ENCODE measurements at regions not wholly inside any gene's neighbourhood (a gene's known extent, or its start where the extent isn't known, plus 50 kb on each side); places are given as distances from the start of the nearest gene placed in this dataset.

DNA sequence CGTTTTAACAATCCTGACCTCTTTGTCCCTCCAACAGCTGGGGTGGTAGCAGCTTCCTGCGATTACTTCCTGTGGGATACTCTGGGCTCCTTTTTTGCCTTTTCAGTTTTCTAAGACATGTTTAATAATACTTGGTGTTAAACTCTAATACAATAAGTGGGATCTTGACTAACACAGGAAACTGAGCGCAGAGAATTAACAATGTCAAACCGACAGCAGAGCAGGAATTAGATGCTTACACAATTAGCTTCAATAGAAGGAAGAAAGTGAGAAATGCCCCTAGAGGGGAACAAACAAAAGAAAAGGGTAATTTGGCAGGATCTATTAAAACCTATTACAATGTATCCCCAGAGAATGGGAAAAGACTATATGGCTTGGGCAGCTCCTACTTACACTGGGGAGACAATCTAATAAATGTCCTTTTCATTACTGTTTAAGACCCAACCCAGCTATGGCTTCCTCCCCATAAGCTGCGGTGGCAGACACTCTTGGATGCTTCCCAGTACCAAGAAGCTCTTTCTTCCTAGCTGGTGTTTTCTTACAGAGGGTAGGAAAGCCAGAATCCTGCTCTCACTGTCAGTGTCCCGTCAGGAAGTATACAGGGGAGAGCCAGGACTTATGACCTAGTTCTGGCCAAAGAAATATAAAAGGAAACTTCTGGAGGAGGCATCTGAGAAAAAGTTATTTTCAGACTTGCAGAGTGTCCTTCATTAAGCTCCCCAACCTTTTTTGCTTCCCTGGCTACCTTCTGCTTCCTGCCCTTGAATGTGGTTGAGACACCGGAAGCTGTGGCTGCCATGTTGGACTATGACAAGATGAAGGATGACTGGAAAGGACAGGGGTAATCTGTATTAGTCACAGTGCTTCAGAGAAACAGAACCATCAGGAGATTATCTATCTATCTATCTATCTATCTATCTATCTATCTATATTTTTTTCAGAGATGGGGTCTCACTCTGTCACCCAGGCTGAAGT, 194.1 kb upstream of the KBTBD8 start:
- Histone ChIP-seq H3K4me3 (ENCODE audit: low read length) (no peak overlapping the region), H3K36me3 (ENCODE audit: control insufficient read depth in 2 of 3, insufficient read depth in 3 of 3, low read length in 3 of 3) (no peaks in the 10 kb centered on the region), H3K27me3 (ENCODE audit: control insufficient read depth in 2 of 2, insufficient read depth in 2 of 2, low read length in 2 of 2) (no peaks in the 10 kb centered on the region), H3K27ac (ENCODE audit: low read depth, low read length) (no peak overlapping the region), H3K9me3 (ENCODE audit: control insufficient read depth in 2 of 3, low read length in 3 of 3) (no peaks in the 10 kb centered on the region), H3K4me1 (ENCODE audit: control insufficient read depth in 2 of 2, insufficient read depth in 2 of 2, low read length in 2 of 2) (peaks cover 0 to 4% of the 10 kb centered on the region in 2 donors)
- Mint-ChIP-seq H3K27ac (no peak overlapping the region), H3K27me3 (peaks cover 0 to 24% (median 19%) of the 10 kb centered on the region in 5 donors), H3K4me3 (no peak overlapping the region), H3K9me3 (peaks cover 0 to 4% (median 0%) of the 10 kb centered on the region in 11 donors), H3K36me3 (peaks cover 0 to 5% (median 0%) of the 10 kb centered on the region in 5 donors), H3K4me1 (peaks cover 0 to 14% (median 8%) of the 10 kb centered on the region in 7 donors)
- DNase-seq (no peak), ATAC-seq (no peak)
- intact Hi-C loops (cut with micrococcal nuclease) = no loop called here
- ChIA-PET POLR2A (no interaction called here), CTCF (interaction anchor here (0.6 to 2.3 kb wide), 5 partner anchors 12 to 590 kb away, joined by 3 to 6 read pairs (median 3); no protein-coding TSS in a partner anchor)

DNA sequence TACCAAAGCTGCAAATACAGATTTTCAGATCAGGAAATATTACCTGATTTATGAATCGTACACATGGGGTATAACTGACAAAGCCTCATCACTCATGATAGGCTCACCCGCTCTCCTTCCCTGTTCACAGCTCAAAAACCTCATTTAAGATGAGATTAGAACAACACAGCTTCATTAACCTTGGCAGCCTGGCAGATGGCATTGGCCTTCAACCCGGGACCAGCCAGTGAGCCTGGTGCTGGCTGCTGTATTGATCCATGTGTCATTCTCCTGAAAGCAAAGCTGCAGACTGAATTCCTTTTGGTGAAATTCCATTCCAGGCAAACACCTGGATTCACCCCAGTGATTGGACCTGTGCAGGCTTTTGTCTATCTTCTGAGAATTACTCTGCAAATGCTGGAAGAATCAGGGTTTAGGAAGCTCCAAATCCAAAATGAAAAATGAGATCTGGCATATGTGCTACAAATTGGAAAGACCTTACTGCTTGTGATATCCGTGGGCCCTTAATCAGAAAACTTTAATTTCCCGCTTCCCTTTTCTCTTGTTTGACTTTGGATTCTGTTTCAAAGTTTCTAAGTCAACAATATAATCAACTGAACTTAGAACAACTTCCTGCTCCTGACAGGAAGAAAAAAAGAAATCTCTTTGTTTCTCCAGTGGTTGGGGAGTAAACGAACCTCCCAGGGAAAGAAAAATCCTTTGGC, 189.1 kb upstream of the KBTBD8 start:
- Mint-ChIP-seq H3K4me1 (peaks cover 0 to 9% (median 1%) of the 10 kb centered on the region in 7 donors), H3K9me3 (no peaks in the 10 kb centered on the region), H3K36me3 (no peaks in the 10 kb centered on the region), H3K27ac (no peak overlapping the region), H3K4me3 (no peak overlapping the region), H3K27me3 (no peaks in the 10 kb centered on the region)
- intact Hi-C loops (cut with micrococcal nuclease) = no loop called here
- no peaks in the 10 kb centered on the region for H3K9me3 ChIP-seq (ENCODE audit: control insufficient read depth in 2 of 3, low read length in 3 of 3)
- no peak overlapping the region for H3K27ac ChIP-seq (ENCODE audit: low read depth, low read length)
- H3K4me3 ChIP-seq (ENCODE audit: low read length) = no peak overlapping the region
- H3K27me3 ChIP-seq (ENCODE audit: control insufficient read depth in 2 of 2, insufficient read depth in 2 of 2, low read length in 2 of 2) = no peaks in the 10 kb centered on the region
- no peaks in the 10 kb centered on the region for H3K4me1 ChIP-seq (ENCODE audit: control insufficient read depth in 2 of 2, insufficient read depth in 2 of 2, low read length in 2 of 2)
- no peaks in the 10 kb centered on the region for H3K36me3 ChIP-seq (ENCODE audit: control insufficient read depth in 2 of 3, insufficient read depth in 3 of 3, low read length in 3 of 3)
- DNase-seq = no peak
- ChIA-PET CTCF (interaction anchor here (1.1 to 2.0 kb wide), 3 partner anchors 13 to 556 kb away, joined by 3 to 8 read pairs (median 4); no protein-coding TSS in a partner anchor), POLR2A (no interaction called here)
- no peak for ATAC-seq

DNA sequence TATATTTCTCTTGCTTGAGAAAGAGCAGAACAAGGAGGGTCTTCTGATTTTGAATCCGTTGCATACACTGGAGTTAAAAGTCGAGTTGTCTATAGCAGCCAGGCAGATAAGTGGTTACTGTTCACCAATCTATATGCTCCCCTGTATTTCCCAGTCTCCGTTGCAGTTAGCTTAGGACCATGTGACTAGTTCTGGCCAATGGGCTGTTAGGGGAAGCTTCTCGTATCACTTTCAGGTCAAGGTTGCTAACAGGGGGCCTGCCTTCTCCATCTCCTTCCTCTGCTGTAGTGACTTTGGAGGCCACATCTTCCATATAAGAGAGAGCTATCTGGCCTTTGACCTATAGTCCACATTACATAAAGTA, 188.5 kb upstream of the KBTBD8 start:
- no peaks in the 10 kb centered on the region for H3K9me3 Mint-ChIP-seq
- Histone ChIP-seq H3K36me3 (ENCODE audit: control insufficient read depth in 2 of 3, insufficient read depth in 3 of 3, low read length in 3 of 3) (no peaks in the 10 kb centered on the region), H3K4me3 (ENCODE audit: low read length) (no peak overlapping the region), H3K9me3 (ENCODE audit: control insufficient read depth in 2 of 3, low read length in 3 of 3) (no peaks in the 10 kb centered on the region), H3K4me1 (ENCODE audit: control insufficient read depth in 2 of 2, insufficient read depth in 2 of 2, low read length in 2 of 2) (no peaks in the 10 kb centered on the region), H3K27me3 (ENCODE audit: control insufficient read depth in 2 of 2, insufficient read depth in 2 of 2, low read length in 2 of 2) (no peaks in the 10 kb centered on the region), H3K27ac (ENCODE audit: low read depth, low read length) (no peak overlapping the region)
- ChIA-PET CTCF (interaction anchor here (1.5 to 2.0 kb wide), 2 partner anchors 532 to 556 kb away, joined by 4 to 8 read pairs; no protein-coding TSS in a partner anchor), POLR2A (no interaction called here)
- ATAC-seq (no peak), DNase-seq (no peak)
- peaks cover 0 to 8% (median 0%) of the 10 kb centered on the region in 7 donors for H3K4me1 Mint-ChIP-seq
- no peak overlapping the region for H3K4me3 Mint-ChIP-seq
- intact Hi-C loops (cut with micrococcal nuclease) = no loop called here
- no peaks in the 10 kb centered on the region for H3K27me3 Mint-ChIP-seq
- H3K36me3 Mint-ChIP-seq = no peaks in the 10 kb centered on the region
- no peak overlapping the region for H3K27ac Mint-ChIP-seq

DNA sequence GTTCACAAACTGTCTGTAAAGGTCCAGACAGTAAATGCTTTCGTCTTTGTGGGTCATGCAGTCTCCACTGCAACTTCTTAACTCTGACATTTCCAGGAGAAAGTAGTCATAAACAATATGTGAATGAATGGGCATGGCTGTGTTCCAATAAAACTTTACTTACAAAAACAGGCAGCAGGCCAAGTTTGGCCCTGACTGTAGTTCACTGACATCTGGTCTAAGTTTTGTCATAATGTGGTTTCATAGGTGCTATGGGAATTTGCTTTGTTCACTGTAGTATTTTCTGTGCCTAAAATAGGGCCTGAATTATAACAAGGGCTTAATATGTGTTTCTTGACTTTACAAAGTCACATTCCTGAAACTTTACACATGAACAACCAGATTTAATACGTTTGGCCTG, 186.0 kb upstream of the KBTBD8 start:
- no peaks in the 10 kb centered on the region for H3K36me3 Mint-ChIP-seq
- CTCF ChIA-PET = no interaction called here
- no peak for ATAC-seq

DNA sequence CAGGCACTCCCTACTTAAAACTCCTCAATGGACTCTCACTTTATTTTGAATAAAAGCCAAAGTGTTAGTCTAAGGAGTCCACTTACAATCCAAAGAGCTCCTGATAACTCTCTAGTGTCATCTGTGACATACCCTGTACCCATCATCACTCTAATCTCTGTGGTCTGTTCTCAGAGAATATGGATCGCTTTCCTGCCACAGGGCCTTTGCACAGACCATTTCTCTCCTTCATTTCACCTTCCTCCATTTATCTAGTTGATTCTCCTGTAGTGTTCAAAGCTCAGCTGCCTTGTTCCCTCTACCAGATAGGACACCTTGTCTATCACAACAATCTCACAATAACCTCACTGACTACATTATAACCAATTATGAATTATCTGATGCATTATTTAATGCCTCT, 185.4 kb upstream of the KBTBD8 start:
- Mint-ChIP-seq H3K4me3 (no peak overlapping the region), H3K36me3 (no peaks in the 10 kb centered on the region)
- intact Hi-C loops (cut with micrococcal nuclease) = no loop called here

More for the DNA sequence above, 186.0 kb upstream of the KBTBD8 start:
- Histone ChIP-seq H3K4me3 (ENCODE audit: low read length) (no peak overlapping the region), H3K36me3 (ENCODE audit: control insufficient read depth in 2 of 3, insufficient read depth in 3 of 3, low read length in 3 of 3) (no peaks in the 10 kb centered on the region), H3K27ac (ENCODE audit: low read depth, low read length) (no peak overlapping the region), H3K4me1 (ENCODE audit: control insufficient read depth in 2 of 2, insufficient read depth in 2 of 2, low read length in 2 of 2) (no peaks in the 10 kb centered on the region), H3K9me3 (ENCODE audit: control insufficient read depth in 2 of 3, low read length in 3 of 3) (no peaks in the 10 kb centered on the region), H3K27me3 (ENCODE audit: control insufficient read depth in 2 of 2, insufficient read depth in 2 of 2, low read length in 2 of 2) (no peaks in the 10 kb centered on the region)
- H3K9me3 Mint-ChIP-seq = no peaks in the 10 kb centered on the region
- intact Hi-C loops (cut with micrococcal nuclease) = no loop called here
- H3K27me3 Mint-ChIP-seq = peaks cover 0 to 8% (median 0%) of the 10 kb centered on the region in 5 donors
- peaks cover 0 to 8% (median 0%) of the 10 kb centered on the region in 7 donors for H3K4me1 Mint-ChIP-seq
- no peak overlapping the region for H3K4me3 Mint-ChIP-seq
- no peak for DNase-seq
- H3K27ac Mint-ChIP-seq = peak overlapping the region in 1 of 9 donors; percentile 9
- POLR2A ChIA-PET = no interaction called here

DNA sequence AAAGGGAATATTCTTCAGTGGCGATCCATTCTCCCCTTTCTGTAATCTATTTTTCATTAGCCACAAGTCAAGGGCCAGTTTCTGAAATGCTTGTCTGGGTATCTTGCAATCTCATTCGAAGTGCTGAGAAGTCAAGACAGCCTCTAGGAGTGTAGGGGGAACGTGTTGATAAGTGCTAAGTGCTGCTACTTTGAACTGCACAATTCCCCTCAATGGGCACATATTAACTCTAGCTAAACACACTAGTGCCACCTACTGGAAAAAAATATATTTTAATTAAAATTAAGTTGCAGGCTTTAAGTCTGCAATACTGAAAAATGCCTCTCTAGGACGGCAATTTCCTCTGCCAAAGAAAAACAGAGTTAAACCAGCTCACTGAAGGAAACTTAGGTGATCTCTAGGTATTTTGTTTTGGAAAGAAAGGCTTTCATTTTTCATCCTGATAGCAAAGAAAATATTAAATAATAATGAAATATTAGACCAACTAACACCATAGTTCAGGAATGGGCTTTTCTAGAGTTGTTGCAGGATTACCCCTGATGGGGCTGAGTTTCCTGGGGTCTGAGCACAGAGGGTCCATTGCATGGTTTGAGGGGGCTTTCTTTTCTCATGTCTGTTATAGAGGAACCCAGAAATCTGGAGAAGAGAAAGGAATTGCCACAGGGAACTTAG, 181.9 kb upstream of the KBTBD8 start:
- CTCF ChIA-PET = interaction anchor here (0.6 to 6.1 kb wide), 7 partner anchors 13 to 563 kb away, joined by 3 to 86 read pairs (median 6); no protein-coding TSS in a partner anchor
- H3K9me3 ChIP-seq (ENCODE audit: control insufficient read depth in 2 of 3, low read length in 3 of 3) = no peaks in the 10 kb centered on the region
- H3K4me1 ChIP-seq (ENCODE audit: control insufficient read depth in 2 of 2, insufficient read depth in 2 of 2, low read length in 2 of 2) = no peaks in the 10 kb centered on the region
- Mint-ChIP-seq H3K36me3 (no peaks in the 10 kb centered on the region), H3K9me3 (no peaks in the 10 kb centered on the region), H3K4me3 (no peak overlapping the region), H3K27ac (no peak overlapping the region), H3K27me3 (peaks cover 0 to 22% (median 3%) of the 10 kb centered on the region in 5 donors), H3K4me1 (peaks cover 0 to 2% (median 0%) of the 10 kb centered on the region in 7 donors)
- no peak overlapping the region for H3K4me3 ChIP-seq (ENCODE audit: low read length)
- ATAC-seq (peak; percentile 85), DNase-seq (peak in 6 of 9 donors; percentile 39 to 64 (median 62))
- intact Hi-C loops (cut with micrococcal nuclease) = loop anchor here (1.0 to 5.0 kb wide), 5 partner anchors 314 to 562 kb away; partner anchors contain the start of gene LRIG1 (in 1 of the 2)
- POLR2A ChIA-PET = no interaction called here
- no peak overlapping the region for H3K27ac ChIP-seq (ENCODE audit: low read depth, low read length)
- no peaks in the 10 kb centered on the region for H3K27me3 ChIP-seq (ENCODE audit: control insufficient read depth in 2 of 2, insufficient read depth in 2 of 2, low read length in 2 of 2)
- no peaks in the 10 kb centered on the region for H3K36me3 ChIP-seq (ENCODE audit: control insufficient read depth in 2 of 3, insufficient read depth in 3 of 3, low read length in 3 of 3)

More for the DNA sequence above, 185.4 kb upstream of the KBTBD8 start:
- ATAC-seq (no peak), DNase-seq (no peak)
- no peak overlapping the region for H3K4me3 ChIP-seq (ENCODE audit: low read length)
- H3K27ac Mint-ChIP-seq = no peak overlapping the region
- no peaks in the 10 kb centered on the region for H3K36me3 ChIP-seq (ENCODE audit: control insufficient read depth in 2 of 3, insufficient read depth in 3 of 3, low read length in 3 of 3)
- POLR2A ChIA-PET = no interaction called here
- H3K9me3 ChIP-seq (ENCODE audit: control insufficient read depth in 2 of 3, low read length in 3 of 3) = no peaks in the 10 kb centered on the region
- H3K27ac ChIP-seq (ENCODE audit: low read depth, low read length) = no peak overlapping the region
- no peaks in the 10 kb centered on the region for H3K27me3 ChIP-seq (ENCODE audit: control insufficient read depth in 2 of 2, insufficient read depth in 2 of 2, low read length in 2 of 2)
- no peaks in the 10 kb centered on the region for H3K9me3 Mint-ChIP-seq
- H3K4me1 Mint-ChIP-seq = peaks cover 0 to 8% (median 0%) of the 10 kb centered on the region in 7 donors
- peaks cover 0 to 8% (median 0%) of the 10 kb centered on the region in 5 donors for H3K27me3 Mint-ChIP-seq
- CTCF ChIA-PET = no interaction called here
- no peaks in the 10 kb centered on the region for H3K4me1 ChIP-seq (ENCODE audit: control insufficient read depth in 2 of 2, insufficient read depth in 2 of 2, low read length in 2 of 2)
